Tibial nerve (tissue), 4 donors: ENCODE measurements at regions not wholly inside any gene's neighbourhood (a gene's known extent, or its start where the extent isn't known, plus 50 kb on each side); places are given as distances from the start of the nearest gene placed in this dataset.

Source experiments
- CTCF ChIP-seq, 5 experiments: fragments of 200-600 bp in 3 of 5; fragments of 450-650 bp in 2 of 5; sonication (generic) in 3 of 5; IDR thresholded peaks; one replicate each; pipeline ENCODE4 v1.5.1; 2016 to 2019; ENCODE audit warnings: antibody characterized with exemption in 5 of 5, mild to moderate bottlenecking in 3 of 5, moderate library complexity in 2 of 5
- EP300 ChIP-seq, 2 donors: sonication (generic); formaldehyde crosslinking; IDR thresholded peaks; one replicate each; pipeline ENCODE4 v1.6.1; 2017; ENCODE audit warnings: antibody characterized with exemption in 2 of 2, mild to moderate bottlenecking in 1 of 2

- TF ChIP-seq EP300 (IDR thresholded peaks at IDR 0.05) (no peak), CTCF (IDR thresholded peaks at IDR 0.05) (no peak)
Observed at GRCh38 chr6:11876934-11877433, 98.4 kb upstream of the ADTRP start.
